ENCODE measurements at regions not wholly inside any gene's neighbourhood (a gene's known extent, or its start where the extent isn't known, plus 50 kb on each side); places are given as distances from the start of the nearest gene placed in this dataset.

GRCh38 chr13:64845110-64845509 is 2385.0 kb downstream of the PCDH9 start:
- intact Hi-C loops (cut with DNase I, micrococcal nuclease): no loop called here
- ATAC-seq (no peak), DNase-seq (no peak)
- Histone ChIP-seq H3K36me3 (ENCODE audit: low read depth) (no peaks in the 10 kb centered on the region), H3K4me1 (ENCODE audit: low read depth) (no peaks in the 10 kb centered on the region), H3K9me3 (peaks cover 48% of the 10 kb centered on the region), H3K4me3 (no peak overlapping the region)
- TF ChIP-seq CTCF (IDR thresholded peaks at IDR 0.05): no peak

GRCh38 chr13:64819081-64819480 is 2411.1 kb downstream of the PCDH9 start:
- no peak for TF ChIP-seq CTCF (IDR thresholded peaks at IDR 0.05)

GRCh38 chr13:64817691-64818090 is 2412.4 kb downstream of the PCDH9 start:
- intact Hi-C loops (cut with DNase I, micrococcal nuclease): no loop called here
- H3K4me3 ChIP-seq: no peak overlapping the region
- no peak for TF ChIP-seq CTCF (IDR thresholded peaks at IDR 0.05)
- no peaks in the 10 kb centered on the region for H3K4me1 ChIP-seq (ENCODE audit: low read depth)
- no peaks in the 10 kb centered on the region for H3K36me3 ChIP-seq (ENCODE audit: low read depth)
- DNase-seq (no peak), ATAC-seq (no peak)
- peaks cover 10% of the 10 kb centered on the region for H3K9me3 ChIP-seq

More at GRCh38 chr13:64819081-64819480, 2411.1 kb downstream of the PCDH9 start:
- DNase-seq (no peak), ATAC-seq (no peak)
- Histone ChIP-seq H3K4me1 (ENCODE audit: low read depth) (no peaks in the 10 kb centered on the region), H3K36me3 (ENCODE audit: low read depth) (no peaks in the 10 kb centered on the region), H3K9me3 (peaks cover 8% of the 10 kb centered on the region), H3K4me3 (no peak overlapping the region)
- intact Hi-C loops (cut with DNase I, micrococcal nuclease): no loop called here

- Histone ChIP-seq H3K4me3 (no peak overlapping the region), H3K4me1 (ENCODE audit: low read depth) (no peaks in the 10 kb centered on the region), H3K36me3 (ENCODE audit: low read depth) (no peaks in the 10 kb centered on the region), H3K9me3 (peaks cover 33% of the 10 kb centered on the region)
- ATAC-seq (no peak), DNase-seq (no peak)
- intact Hi-C loops (cut with DNase I, micrococcal nuclease): no loop called here
- no peak for TF ChIP-seq CTCF (IDR thresholded peaks at IDR 0.05)
Observed at GRCh38 chr13:64810750-64811149, 2419.4 kb downstream of the PCDH9 start.

- Histone ChIP-seq H3K9me3 (peaks cover 35% of the 10 kb centered on the region), H3K36me3 (ENCODE audit: low read depth) (no peaks in the 10 kb centered on the region), H3K4me1 (ENCODE audit: low read depth) (no peaks in the 10 kb centered on the region), H3K4me3 (no peak overlapping the region)
- intact Hi-C loops (cut with DNase I, micrococcal nuclease): no loop called here
- no peak for TF ChIP-seq CTCF (IDR thresholded peaks at IDR 0.05)
- no peak for DNase-seq
- ATAC-seq: no peak
Observed at GRCh38 chr13:64808704-64809103, 2421.4 kb downstream of the PCDH9 start.

GRCh38 chr13:64801768-64802167 is 2428.4 kb downstream of the PCDH9 start:
- Histone ChIP-seq H3K9me3 (peaks cover 20% of the 10 kb centered on the region), H3K4me1 (ENCODE audit: low read depth) (no peaks in the 10 kb centered on the region), H3K36me3 (ENCODE audit: low read depth) (no peaks in the 10 kb centered on the region), H3K4me3 (no peak overlapping the region)
- TF ChIP-seq CTCF (IDR thresholded peaks at IDR 0.05): no peak
- intact Hi-C loops (cut with DNase I, micrococcal nuclease): no loop called here
- DNase-seq (no peak), ATAC-seq (no peak)

Measured in mucosa of descending colon (tissue), 3 donors.